HL-60 (cell line): ENCODE measurements at regions not wholly inside any gene's neighbourhood (a gene's known extent, or its start where the extent isn't known, plus 50 kb on each side); places are given as distances from the start of the nearest gene placed in this dataset.

Source experiments
- GABPA ChIP-seq: IDR thresholded peaks from 2 replicates; pipeline ENCODE4 v1.6.1; 2012; ENCODE audit warnings: low read depth
- POLR2AphosphoS5 ChIP-seq: IDR thresholded peaks from 2 replicates; pipeline ENCODE4 v1.6.1; 2012; ENCODE audit warnings: low read depth
- TF ChIP-seq, protein P1 (sequence below): IDR thresholded peaks from one replicate; pipeline ENCODE4 v1.5.1; 2011; ENCODE audit warnings: low read length, control low read depth, inconsistent platforms; ENCODE audit not compliant: insufficient read depth
- TF ChIP-seq, protein P2 (sequence below): IDR thresholded peaks from 2 replicates; pipeline ENCODE4 v1.6.1; 2012; ENCODE audit warnings: low read depth; ENCODE audit not compliant: insufficient replicate concordance

DNA sequence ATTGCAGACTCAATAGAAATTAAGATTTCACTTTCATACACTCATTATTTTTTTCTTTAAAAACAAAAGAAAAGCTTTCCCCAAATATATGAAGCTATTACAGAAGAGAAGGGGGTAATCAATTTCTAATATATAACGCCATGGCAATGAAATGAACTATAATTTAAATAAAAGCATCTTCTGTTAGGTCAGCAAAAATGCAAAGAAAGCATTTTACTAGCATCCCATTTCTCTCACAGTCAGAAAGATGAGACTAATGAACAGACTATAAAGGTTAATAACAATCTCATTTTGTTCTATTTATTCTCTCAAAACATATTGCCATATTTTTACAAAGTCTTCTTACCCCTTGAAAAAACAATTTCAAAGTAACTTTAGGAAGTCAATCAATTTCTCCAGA is 89.0 kb downstream of the TRIML1 start:
- TF ChIP-seq, protein P1, sequence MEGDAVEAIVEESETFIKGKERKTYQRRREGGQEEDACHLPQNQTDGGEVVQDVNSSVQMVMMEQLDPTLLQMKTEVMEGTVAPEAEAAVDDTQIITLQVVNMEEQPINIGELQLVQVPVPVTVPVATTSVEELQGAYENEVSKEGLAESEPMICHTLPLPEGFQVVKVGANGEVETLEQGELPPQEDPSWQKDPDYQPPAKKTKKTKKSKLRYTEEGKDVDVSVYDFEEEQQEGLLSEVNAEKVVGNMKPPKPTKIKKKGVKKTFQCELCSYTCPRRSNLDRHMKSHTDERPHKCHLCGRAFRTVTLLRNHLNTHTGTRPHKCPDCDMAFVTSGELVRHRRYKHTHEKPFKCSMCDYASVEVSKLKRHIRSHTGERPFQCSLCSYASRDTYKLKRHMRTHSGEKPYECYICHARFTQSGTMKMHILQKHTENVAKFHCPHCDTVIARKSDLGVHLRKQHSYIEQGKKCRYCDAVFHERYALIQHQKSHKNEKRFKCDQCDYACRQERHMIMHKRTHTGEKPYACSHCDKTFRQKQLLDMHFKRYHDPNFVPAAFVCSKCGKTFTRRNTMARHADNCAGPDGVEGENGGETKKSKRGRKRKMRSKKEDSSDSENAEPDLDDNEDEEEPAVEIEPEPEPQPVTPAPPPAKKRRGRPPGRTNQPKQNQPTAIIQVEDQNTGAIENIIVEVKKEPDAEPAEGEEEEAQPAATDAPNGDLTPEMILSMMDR = no peak
- TF ChIP-seq, protein P2, sequence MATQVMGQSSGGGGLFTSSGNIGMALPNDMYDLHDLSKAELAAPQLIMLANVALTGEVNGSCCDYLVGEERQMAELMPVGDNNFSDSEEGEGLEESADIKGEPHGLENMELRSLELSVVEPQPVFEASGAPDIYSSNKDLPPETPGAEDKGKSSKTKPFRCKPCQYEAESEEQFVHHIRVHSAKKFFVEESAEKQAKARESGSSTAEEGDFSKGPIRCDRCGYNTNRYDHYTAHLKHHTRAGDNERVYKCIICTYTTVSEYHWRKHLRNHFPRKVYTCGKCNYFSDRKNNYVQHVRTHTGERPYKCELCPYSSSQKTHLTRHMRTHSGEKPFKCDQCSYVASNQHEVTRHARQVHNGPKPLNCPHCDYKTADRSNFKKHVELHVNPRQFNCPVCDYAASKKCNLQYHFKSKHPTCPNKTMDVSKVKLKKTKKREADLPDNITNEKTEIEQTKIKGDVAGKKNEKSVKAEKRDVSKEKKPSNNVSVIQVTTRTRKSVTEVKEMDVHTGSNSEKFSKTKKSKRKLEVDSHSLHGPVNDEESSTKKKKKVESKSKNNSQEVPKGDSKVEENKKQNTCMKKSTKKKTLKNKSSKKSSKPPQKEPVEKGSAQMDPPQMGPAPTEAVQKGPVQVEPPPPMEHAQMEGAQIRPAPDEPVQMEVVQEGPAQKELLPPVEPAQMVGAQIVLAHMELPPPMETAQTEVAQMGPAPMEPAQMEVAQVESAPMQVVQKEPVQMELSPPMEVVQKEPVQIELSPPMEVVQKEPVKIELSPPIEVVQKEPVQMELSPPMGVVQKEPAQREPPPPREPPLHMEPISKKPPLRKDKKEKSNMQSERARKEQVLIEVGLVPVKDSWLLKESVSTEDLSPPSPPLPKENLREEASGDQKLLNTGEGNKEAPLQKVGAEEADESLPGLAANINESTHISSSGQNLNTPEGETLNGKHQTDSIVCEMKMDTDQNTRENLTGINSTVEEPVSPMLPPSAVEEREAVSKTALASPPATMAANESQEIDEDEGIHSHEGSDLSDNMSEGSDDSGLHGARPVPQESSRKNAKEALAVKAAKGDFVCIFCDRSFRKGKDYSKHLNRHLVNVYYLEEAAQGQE = no peak
- no peak for TF ChIP-seq POLR2AphosphoS5
- no peak for TF ChIP-seq GABPA
